ENCODE measurements at regions not wholly inside any gene's neighbourhood (a gene's known extent, or its start where the extent isn't known, plus 50 kb on each side); places are given as distances from the start of the nearest gene placed in this dataset.

DNA sequence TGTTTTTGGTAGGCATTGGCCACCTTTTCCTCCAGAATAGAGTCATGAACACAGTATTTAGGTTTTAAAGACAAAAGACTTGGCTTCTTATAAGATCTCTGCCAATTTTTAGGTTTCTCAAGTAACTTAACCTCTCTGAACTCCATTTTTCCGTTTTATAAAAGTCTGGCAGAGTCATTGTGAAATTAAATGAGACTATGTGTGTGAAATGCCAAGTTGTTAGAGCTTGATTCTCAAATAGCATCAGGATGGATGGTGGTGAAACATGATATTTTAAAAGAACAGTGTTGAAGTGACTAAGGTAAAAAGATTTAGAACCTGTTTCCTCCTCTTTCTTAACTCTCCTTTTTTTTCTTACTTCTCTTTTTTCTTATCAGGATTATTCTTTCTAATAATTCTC is 617.7 kb upstream of the SLITRK1 start:
- peaks cover 3% of the 10 kb centered on the region for H3K9me3 ChIP-seq (ENCODE audit: control insufficient read depth, insufficient read depth, low read length)
- H3K27ac ChIP-seq (ENCODE audit: low read depth, low read length), result no peak overlapping the region
- DNase-seq (ENCODE audit: low read depth, low spot score), result no peak
- CTCF ChIA-PET, result no interaction called here
- no peak overlapping the region for H3K4me3 ChIP-seq (ENCODE audit: low read depth, low read length)
- POLR2A ChIA-PET, result no interaction called here
- TF ChIP-seq, protein P1, sequence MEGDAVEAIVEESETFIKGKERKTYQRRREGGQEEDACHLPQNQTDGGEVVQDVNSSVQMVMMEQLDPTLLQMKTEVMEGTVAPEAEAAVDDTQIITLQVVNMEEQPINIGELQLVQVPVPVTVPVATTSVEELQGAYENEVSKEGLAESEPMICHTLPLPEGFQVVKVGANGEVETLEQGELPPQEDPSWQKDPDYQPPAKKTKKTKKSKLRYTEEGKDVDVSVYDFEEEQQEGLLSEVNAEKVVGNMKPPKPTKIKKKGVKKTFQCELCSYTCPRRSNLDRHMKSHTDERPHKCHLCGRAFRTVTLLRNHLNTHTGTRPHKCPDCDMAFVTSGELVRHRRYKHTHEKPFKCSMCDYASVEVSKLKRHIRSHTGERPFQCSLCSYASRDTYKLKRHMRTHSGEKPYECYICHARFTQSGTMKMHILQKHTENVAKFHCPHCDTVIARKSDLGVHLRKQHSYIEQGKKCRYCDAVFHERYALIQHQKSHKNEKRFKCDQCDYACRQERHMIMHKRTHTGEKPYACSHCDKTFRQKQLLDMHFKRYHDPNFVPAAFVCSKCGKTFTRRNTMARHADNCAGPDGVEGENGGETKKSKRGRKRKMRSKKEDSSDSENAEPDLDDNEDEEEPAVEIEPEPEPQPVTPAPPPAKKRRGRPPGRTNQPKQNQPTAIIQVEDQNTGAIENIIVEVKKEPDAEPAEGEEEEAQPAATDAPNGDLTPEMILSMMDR (IDR thresholded peaks at IDR 0.05; ENCODE audit: low read depth, low read length), result no peak
- H3K27me3 ChIP-seq (ENCODE audit: control insufficient read depth, insufficient read depth, low read length), result no peaks in the 10 kb centered on the region

DNA sequence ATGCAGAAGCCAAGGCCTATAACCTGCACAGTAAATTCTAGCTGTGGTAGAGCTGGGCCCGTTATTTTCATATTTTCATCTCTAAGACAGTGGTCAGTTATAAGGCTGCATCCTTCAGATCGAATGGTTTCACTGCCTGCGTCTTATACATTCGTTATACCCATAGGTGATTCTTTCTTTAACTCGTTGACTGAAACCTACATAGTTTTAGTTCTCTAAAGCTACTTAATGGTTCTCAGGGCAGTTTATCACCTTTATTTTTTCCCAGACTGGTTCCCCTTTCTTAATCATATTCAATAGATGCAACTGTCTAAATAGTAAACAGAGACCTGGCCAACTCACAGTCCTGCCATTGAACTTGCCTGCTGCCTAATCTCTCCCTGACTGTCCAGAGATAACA is 615.3 kb upstream of the SLITRK1 start:
- POLR2A ChIA-PET, result no interaction called here
- no peaks in the 10 kb centered on the region for H3K27me3 ChIP-seq (ENCODE audit: control insufficient read depth, insufficient read depth, low read length)
- peaks cover 3% of the 10 kb centered on the region for H3K9me3 ChIP-seq (ENCODE audit: control insufficient read depth, insufficient read depth, low read length)
- no peak overlapping the region for H3K4me3 ChIP-seq (ENCODE audit: low read depth, low read length)
- TF ChIP-seq, protein P1 (IDR thresholded peaks at IDR 0.05; ENCODE audit: low read depth, low read length), result no peak
- CTCF ChIA-PET, result no interaction called here
- H3K27ac ChIP-seq (ENCODE audit: low read depth, low read length), result no peak overlapping the region
- no peak for DNase-seq (ENCODE audit: low read depth, low spot score)

DNA sequence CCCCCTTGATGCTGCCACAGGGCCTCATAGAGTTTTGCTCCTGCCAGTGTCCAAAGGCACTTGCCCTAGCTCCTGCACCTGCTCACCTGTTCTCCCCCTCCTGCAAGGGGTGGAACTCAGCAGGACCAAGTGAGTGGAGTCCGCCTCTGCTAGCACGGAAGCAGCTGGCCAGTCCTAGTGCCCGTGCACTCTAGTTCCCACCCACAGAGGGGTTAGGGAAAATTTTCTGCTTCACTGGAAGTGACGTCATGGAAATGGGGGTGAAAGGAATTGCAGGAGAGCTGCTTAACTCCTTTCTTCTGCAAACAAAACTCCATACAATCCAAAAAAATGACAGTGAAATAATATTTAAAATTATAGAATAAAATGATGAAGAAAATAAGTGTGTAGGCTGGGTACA is 609.7 kb upstream of the SLITRK1 start:
- no peak for DNase-seq (ENCODE audit: low read depth, low spot score)
- ChIA-PET POLR2A (no interaction called here), CTCF (no interaction called here)
- Histone ChIP-seq H3K9me3 (ENCODE audit: control insufficient read depth, insufficient read depth, low read length) (no peaks in the 10 kb centered on the region), H3K27me3 (ENCODE audit: control insufficient read depth, insufficient read depth, low read length) (no peaks in the 10 kb centered on the region), H3K27ac (ENCODE audit: low read depth, low read length) (no peak overlapping the region), H3K4me3 (ENCODE audit: low read depth, low read length) (no peak overlapping the region)
- TF ChIP-seq, protein P1 (IDR thresholded peaks at IDR 0.05; ENCODE audit: low read depth, low read length), result no peak

DNA sequence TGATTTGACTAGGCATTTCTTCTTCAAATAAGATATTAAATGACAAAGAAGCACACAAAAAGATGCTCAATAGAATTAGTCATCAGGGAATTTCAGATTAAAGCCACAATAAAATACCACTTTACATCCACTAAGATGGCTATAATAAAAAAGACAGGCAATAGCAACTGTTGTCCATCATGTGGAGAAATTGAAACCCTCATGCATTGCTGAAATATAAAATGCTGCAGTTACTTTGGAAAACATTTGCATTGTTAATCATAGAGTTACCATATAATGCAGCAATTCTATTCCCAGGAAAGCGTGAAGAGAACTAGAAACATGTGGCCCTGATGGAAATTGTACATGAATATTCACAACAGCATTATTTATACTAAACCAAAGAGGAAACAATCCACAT is 605.5 kb upstream of the SLITRK1 start:
- H3K9me3 ChIP-seq (ENCODE audit: control insufficient read depth, insufficient read depth, low read length), result no peaks in the 10 kb centered on the region

DNA sequence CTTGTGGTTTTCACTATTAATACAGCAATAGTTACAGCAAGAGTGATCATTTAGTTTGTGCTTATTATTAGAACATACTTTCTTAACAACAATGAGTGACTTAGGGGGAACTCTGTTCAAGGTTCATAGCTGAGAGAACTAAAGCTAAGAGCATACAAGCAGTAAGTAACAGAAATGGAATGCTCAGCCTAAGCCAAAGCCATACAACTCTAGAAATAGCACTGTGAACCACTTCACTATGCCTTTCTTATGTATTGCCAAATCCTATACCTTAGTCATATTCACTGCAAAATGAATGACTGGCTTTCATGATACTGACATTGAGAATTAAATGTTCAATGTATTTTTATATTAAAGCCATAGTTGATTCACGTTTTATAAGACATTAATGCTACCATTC is 599.7 kb upstream of the SLITRK1 start:
- Histone ChIP-seq H3K4me3 (ENCODE audit: low read depth, low read length) (no peak overlapping the region), H3K27me3 (ENCODE audit: control insufficient read depth, insufficient read depth, low read length) (no peaks in the 10 kb centered on the region), H3K27ac (ENCODE audit: low read depth, low read length) (no peak overlapping the region), H3K9me3 (ENCODE audit: control insufficient read depth, insufficient read depth, low read length) (no peaks in the 10 kb centered on the region)
- ChIA-PET CTCF (no interaction called here), POLR2A (no interaction called here)
- DNase-seq (ENCODE audit: low read depth, low spot score), result peak; percentile 57
- TF ChIP-seq, protein P1 (IDR thresholded peaks at IDR 0.05; ENCODE audit: low read depth, low read length), result no peak

More for the DNA sequence above, 605.5 kb upstream of the SLITRK1 start:
- no peak overlapping the region for H3K27ac ChIP-seq (ENCODE audit: low read depth, low read length)
- DNase-seq (ENCODE audit: low read depth, low spot score), result no peak
- H3K4me3 ChIP-seq (ENCODE audit: low read depth, low read length), result no peak overlapping the region
- ChIA-PET CTCF (no interaction called here), POLR2A (no interaction called here)
- TF ChIP-seq, protein P1 (IDR thresholded peaks at IDR 0.05; ENCODE audit: low read depth, low read length), result no peak
- H3K27me3 ChIP-seq (ENCODE audit: control insufficient read depth, insufficient read depth, low read length), result no peaks in the 10 kb centered on the region
